Activated CD8-positive, alpha-beta T cell treated with anti-CD3 and anti-CD28 coated beads, Interleukin-2, amount 10 ng/mL, durations not matched to agents 7 days and 5 days (primary cell): ENCODE measurements at regions not wholly inside any gene's neighbourhood (a gene's known extent, or its start where the extent isn't known, plus 50 kb on each side); places are given as distances from the start of the nearest gene placed in this dataset.
A peak's percentile ranks its signal among the peaks of the same experiment; 100 is the strongest.
"Not testable (repeated sequence)": the region's sequence is repeated elsewhere in the genome, so short reads cannot be mapped to it uniquely, and the experiment has no call there.

Experiments used
- ATAC-seq: fragments of 150-1000 bp; cut with Tn5 transposase; one replicate; pipeline ENCODE4 v1.10.0; 2021; ENCODE audit warnings: moderate library complexity
- CTCF ChIA-PET: fragments of 350-600 bp; sonication (Branson Sonifier 250); formaldehyde crosslinking; loops from one replicate; lab custom pipeline; 2021; ENCODE audit warnings: antibody characterized with exemption; lab: Charles Lee
- POLR2A ChIA-PET: fragments of 350-600 bp; sonication (Branson Sonifier 250); formaldehyde crosslinking; loops from one replicate; lab custom pipeline; 2021; ENCODE audit warnings: antibody characterized with exemption; lab: Charles Lee
- DNase-seq: peaks from one replicate; pipeline ENCODE4 v3.0.0-alpha.2; 2020
- H3K27ac Mint-ChIP-seq: one replicate; pipeline ENCODE4 v1.8.0; 2021; ENCODE audit warnings: mild to moderate bottlenecking, mixed read lengths
- H3K27me3 Mint-ChIP-seq: one replicate; pipeline ENCODE4 v1.8.0; 2021; ENCODE audit warnings: low read depth, mixed read lengths
- H3K36me3 Mint-ChIP-seq: one replicate; pipeline ENCODE4 v1.8.0; 2021; ENCODE audit warnings: low read depth, mixed read lengths
- H3K4me1 Mint-ChIP-seq: one replicate; pipeline ENCODE4 v1.8.0; 2021; ENCODE audit warnings: low read depth, mixed read lengths
- H3K4me3 Mint-ChIP-seq: one replicate; pipeline ENCODE4 v1.8.0; 2021; ENCODE audit warnings: mild to moderate bottlenecking, mixed read lengths
- H3K9me3 Mint-ChIP-seq: one replicate; pipeline ENCODE4 v1.8.0; 2022; ENCODE audit warnings: mixed read lengths; ENCODE audit not compliant: insufficient read depth

DNA sequence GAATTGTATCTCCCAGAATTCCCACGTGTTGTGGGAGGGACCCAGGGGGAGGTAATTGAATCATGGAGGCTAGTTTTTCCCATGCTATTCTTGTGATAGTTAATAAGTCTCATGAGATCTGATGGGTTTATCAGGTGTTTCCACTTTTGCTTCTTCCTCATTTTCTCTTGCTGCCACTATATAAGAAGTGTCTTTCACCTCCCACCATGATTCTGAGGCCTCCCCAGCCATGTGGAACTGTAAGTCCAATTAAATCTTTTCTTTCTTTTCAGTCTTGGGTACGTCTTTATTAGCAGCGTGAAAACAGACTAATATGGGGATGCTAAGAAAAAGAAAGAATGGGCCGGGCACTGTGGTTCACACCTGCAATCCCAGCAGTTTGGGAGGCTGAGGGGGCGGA, 124.0 kb upstream of the SERBP1 start:
- ATAC-seq, H3K27me3 Mint-ChIP-seq, H3K27ac Mint-ChIP-seq, H3K4me3 Mint-ChIP-seq, H3K36me3 Mint-ChIP-seq, DNase-seq, H3K9me3 Mint-ChIP-seq, H3K4me1 Mint-ChIP-seq, POLR2A ChIA-PET: not testable (repeated sequence)
- CTCF ChIA-PET = interaction anchor here (1.3 kb wide), 1 partner anchor 206 kb away, joined by 3 read pairs; no protein-coding TSS in a partner anchor

DNA sequence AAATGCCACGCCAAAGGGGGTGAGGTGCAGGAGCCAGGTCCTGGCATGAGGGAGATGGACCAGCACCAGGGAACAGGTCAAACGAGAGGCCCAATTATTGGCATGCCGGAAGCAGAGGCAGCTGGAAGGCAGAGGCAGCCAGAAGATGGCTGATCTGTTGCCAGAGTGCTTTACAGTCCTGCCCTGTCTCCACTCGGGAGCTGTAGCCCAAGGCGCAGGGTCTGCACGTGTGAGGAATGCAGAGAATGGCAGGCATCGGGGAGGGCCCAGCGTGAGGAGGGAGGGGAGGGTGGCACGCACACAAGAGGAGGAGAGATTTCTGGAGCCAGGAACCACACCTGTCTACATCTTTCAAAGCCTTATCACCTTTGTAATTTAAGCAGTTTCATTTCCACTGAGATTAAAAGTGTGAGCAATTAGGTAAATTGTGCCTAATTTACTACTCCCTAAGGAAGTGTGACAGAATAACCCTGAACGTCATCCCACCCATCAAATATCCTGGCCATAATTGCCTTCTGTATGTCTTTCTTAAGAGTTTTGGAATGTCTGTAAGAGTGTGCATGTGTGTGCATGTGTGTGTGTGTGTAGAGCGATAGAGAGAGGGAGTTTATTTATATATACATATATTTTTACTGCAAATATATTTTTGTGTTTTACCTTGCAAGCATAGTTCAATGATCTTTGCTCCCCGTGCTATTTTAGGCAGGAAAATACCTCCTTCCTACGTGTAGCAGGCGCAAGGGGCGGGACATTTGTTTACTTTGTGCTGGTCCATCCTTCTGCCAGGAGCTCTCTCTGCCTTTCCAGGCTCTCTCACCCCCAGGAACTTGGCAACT, 125.5 kb upstream of the SERBP1 start:
- Mint-ChIP-seq H3K27ac (no peak overlapping the region), H3K9me3 (no peaks in the 10 kb centered on the region), H3K4me3 (no peak overlapping the region), H3K4me1 (peaks cover 2% of the 10 kb centered on the region), H3K36me3 (no peaks in the 10 kb centered on the region), H3K27me3 (peaks cover 4% of the 10 kb centered on the region)
- ChIA-PET POLR2A (no interaction called here), CTCF (interaction anchor here (1.3 to 10.5 kb wide), 3 partner anchors 15 to 204 kb away, joined by 3 to 177 read pairs (median 4); no protein-coding TSS in a partner anchor)
- ATAC-seq (no peak), DNase-seq (no peak)

DNA sequence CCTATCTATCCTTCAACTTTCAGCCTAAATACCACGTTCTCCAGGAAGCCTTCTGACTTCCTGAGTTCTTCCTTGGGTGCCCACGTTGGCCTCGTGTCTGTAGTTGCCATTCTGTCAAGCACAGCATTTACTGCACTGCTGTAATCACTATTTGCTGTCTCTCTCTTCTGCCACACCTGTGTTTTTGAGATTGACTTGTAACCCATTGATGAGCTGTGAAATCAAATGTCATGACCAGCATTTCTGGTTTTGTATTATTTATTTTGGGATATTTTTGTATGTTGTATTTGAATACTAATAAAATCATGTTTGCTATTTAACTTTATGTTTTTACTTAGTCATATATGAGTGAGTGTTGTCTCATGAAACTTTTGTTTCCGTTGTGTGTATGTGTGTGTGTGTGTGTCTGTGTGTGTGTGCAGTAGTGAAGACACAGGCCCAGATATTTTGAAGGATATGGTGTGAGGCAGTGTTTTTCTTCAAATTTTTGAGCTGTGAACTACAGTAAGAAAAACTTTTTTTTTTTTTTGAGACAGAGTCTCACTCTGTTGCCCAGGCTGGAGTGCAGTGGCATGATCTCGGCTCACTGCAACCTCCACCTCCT, 126.2 kb upstream of the SERBP1 start:
- no peaks in the 10 kb centered on the region for H3K36me3 Mint-ChIP-seq
- H3K4me1 Mint-ChIP-seq = peaks cover 2% of the 10 kb centered on the region
- H3K27ac Mint-ChIP-seq = no peak overlapping the region
- peaks cover 4% of the 10 kb centered on the region for H3K27me3 Mint-ChIP-seq
- no peak overlapping the region for H3K4me3 Mint-ChIP-seq
- H3K9me3 Mint-ChIP-seq = no peaks in the 10 kb centered on the region
- ATAC-seq (no peak), DNase-seq (no peak)
- ChIA-PET POLR2A (no interaction called here), CTCF (interaction anchor here (1.4 to 10.5 kb wide), 4 partner anchors 15 to 275 kb away, joined by 3 to 177 read pairs (median 6); no protein-coding TSS in a partner anchor)

DNA sequence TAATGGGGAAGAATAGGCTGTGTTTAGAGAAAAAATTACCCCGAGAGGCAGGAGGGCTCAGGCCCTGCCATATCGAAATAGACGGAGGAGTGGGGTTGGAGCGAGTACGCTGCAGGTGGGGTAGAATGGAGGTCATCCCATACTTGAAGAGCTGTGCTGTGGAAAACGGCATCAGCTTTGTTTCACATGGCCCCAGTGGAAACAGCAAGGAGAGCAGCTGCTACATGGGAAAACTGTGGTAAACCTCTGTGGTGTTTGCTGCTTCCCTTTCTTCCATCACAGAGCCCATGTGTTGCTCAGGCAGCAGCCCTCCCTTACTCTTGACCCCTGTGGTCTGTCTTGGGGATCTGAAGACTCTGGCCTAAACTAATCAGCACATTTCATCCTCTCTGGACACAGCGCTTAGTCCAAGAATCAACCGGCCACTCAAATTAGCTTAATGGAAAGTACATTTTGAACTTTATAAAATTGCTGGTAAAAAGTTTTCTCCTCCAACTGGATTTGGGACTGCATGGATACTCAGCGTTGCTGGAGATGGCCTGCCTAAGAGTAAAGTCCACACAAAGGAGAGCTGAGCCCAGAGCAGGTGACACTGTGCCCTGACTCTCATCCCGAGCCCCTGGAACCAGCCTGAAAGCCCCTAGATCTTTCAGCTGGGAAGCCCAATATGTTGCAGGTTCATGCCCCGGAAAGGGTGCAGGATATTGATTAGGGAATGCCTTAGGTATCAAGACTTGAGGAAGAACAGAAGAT, 127.1 kb upstream of the GADD45A start:
- Mint-ChIP-seq H3K4me3 (no peak overlapping the region), H3K36me3 (no peaks in the 10 kb centered on the region), H3K9me3 (no peaks in the 10 kb centered on the region), H3K27ac (no peak overlapping the region), H3K4me1 (peaks cover 2% of the 10 kb centered on the region), H3K27me3 (peaks cover 3% of the 10 kb centered on the region)
- ATAC-seq (no peak), DNase-seq (no peak)
- CTCF ChIA-PET = interaction anchor here (0.7 to 10.5 kb wide), 5 partner anchors 13 to 273 kb away, joined by 3 to 177 read pairs (median 4); no protein-coding TSS in a partner anchor
- POLR2A ChIA-PET = no interaction called here

DNA sequence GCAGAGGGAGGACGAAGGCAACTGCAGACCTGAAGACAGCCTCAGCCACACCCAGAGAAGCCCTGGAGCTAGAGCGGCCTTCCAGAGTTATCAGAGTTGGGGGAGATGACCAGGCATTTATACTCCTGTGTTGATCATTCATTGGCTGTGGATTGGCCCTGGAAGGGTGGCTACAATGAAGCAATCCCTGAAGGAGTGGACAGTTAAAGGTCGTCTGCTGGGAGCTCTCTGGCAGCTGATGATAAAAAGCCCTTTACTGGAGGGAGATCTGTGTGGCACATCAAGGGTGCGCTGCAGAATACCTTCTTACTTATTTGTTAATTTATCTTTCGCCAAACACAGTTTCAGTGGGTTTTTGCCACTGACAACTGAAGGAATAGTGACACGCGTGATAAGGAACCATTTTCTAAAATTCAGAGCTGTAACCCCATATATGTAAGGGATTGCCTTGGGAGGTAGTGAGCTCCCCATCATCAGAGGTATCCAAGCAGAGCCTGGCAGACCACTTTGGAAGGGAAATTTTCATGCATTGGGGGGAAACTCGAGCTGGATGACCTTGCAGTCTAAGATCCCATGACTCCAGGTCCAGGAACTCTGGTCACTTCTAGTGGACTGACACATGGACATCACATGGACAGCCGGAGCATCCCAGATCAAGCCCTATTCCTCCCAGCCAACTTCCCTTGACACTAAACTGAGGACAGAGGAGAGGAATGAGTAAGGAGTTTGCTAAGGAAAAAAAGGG, 126.4 kb upstream of the GADD45A start:
- Mint-ChIP-seq H3K4me1 (peaks cover 2% of the 10 kb centered on the region), H3K27me3 (peaks cover 2% of the 10 kb centered on the region), H3K27ac (no peak overlapping the region), H3K4me3 (no peak overlapping the region), H3K9me3 (no peaks in the 10 kb centered on the region), H3K36me3 (no peaks in the 10 kb centered on the region)
- POLR2A ChIA-PET = interaction anchor here (0.6 kb wide), 1 partner anchor 265 kb away, joined by 3 read pairs; no protein-coding TSS in a partner anchor
- CTCF ChIA-PET = interaction anchor here (0.7 to 10.5 kb wide), 4 partner anchors 12 to 208 kb away, joined by 3 to 177 read pairs (median 6); no protein-coding TSS in a partner anchor
- DNase-seq = no peak
- no peak for ATAC-seq

DNA sequence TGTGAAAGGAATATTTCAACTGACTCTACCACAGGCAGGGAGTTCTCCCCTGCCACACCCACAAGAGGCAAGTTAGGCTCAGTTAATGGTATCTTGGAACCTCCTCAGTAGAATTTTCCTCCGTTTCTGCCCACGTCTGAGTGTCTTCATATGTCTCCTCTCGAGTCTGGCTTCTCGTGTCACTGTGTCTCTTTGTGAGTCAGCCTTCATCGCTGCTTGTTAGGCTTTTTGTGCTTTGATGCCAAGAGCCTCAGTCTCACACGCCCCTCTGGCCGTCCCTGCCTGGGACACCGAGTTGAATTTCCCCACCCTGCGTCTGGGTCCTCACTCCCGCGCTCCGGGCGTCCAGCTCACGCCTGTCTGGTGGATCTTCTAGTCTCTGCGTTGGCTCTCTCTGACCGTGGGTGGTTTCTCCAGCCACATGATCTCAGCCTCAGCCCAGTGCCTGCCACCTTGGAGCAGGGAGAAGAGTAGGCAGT, 125.7 kb upstream of the GADD45A start:
- ChIA-PET POLR2A (interaction anchor here (0.6 kb wide), 1 partner anchor 266 kb away, joined by 3 read pairs; no protein-coding TSS in a partner anchor), CTCF (interaction anchor here (10.5 kb wide), 1 partner anchor 199 kb away, joined by 177 read pairs; no protein-coding TSS in a partner anchor)
- no peaks in the 10 kb centered on the region for H3K9me3 Mint-ChIP-seq
- no peak overlapping the region for H3K27ac Mint-ChIP-seq
- H3K4me1 Mint-ChIP-seq = peaks cover 2% of the 10 kb centered on the region
- ATAC-seq (no peak), DNase-seq (no peak)
- H3K27me3 Mint-ChIP-seq = peaks cover 2% of the 10 kb centered on the region
- H3K36me3 Mint-ChIP-seq = no peaks in the 10 kb centered on the region
- H3K4me3 Mint-ChIP-seq = no peak overlapping the region

DNA sequence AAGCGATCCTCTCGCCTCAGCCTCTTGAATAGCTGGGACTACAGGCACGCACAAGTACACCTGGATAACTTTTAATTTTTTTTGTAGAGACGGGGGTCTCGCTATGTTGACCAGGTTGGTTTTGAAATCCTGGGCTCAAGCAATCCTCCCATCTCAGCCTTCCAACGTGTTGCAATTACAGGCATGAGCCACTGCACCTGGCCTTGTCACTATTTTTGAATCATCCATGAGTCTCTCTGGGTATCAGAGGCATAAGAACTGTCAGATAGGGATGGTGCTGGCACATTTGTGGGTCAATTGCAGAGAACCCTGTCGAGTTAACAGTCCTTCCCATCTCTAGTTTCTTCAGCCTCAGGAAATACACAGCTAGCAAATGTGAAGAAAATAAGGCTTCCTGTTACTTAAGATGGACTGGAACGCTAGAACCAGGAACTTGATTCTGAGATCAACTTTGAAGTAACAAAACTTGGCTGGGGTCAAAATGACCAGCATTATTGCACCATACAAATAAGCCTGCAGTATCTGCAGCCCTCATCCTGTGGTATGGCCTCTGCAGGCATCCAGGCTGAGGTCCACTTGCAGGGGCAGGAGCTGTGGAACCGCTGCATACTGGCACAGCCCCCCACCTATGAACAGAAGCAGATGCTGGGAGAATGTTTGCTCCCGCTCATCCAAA, 124.3 kb upstream of the GADD45A start:
- Mint-ChIP-seq H3K36me3 (no peaks in the 10 kb centered on the region), H3K4me1 (peaks cover 2% of the 10 kb centered on the region), H3K9me3 (no peaks in the 10 kb centered on the region), H3K4me3 (no peak overlapping the region), H3K27ac (no peak overlapping the region), H3K27me3 (peaks cover 2% of the 10 kb centered on the region)
- POLR2A ChIA-PET = no interaction called here
- CTCF ChIA-PET = interaction anchor here (0.8 to 10.5 kb wide), 33 partner anchors 9 to 290 kb away, joined by 3 to 177 read pairs (median 6); partner anchors contain the start of gene GADD45A
- DNase-seq = no peak
- ATAC-seq = no peak

DNA sequence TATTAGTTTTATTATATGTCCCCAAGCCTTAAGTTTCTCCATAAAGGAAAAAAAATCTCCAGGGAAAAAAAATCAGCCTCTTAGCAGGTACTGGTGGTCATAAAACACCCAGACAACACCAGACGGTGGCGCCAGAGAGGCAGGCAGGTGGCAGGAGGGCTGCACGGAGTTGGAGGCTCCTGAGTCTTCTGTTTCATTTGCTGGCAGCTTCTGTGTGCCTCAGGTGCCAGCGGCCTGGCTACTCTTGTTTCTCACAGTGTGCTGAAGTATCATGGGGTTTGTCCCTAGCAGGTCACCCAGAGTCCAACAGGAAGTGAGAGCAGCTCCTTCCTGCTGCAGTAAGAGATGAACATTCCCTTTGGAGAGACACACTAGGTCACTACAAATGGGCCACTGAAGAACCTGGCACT, 123.3 kb upstream of the GADD45A start:
- DNase-seq (peak; percentile 89), ATAC-seq (peak; percentile 97)
- Mint-ChIP-seq H3K27ac (no peak overlapping the region), H3K36me3 (no peaks in the 10 kb centered on the region), H3K4me3 (no peak overlapping the region), H3K27me3 (no peaks in the 10 kb centered on the region), H3K4me1 (peaks cover 2% of the 10 kb centered on the region), H3K9me3 (no peaks in the 10 kb centered on the region)
- ChIA-PET POLR2A (no interaction called here), CTCF (interaction anchor here (0.7 to 10.5 kb wide), 38 partner anchors 10 to 1505 kb away, joined by 3 to 177 read pairs (median 5); partner anchors contain the start of gene GADD45A)

DNA sequence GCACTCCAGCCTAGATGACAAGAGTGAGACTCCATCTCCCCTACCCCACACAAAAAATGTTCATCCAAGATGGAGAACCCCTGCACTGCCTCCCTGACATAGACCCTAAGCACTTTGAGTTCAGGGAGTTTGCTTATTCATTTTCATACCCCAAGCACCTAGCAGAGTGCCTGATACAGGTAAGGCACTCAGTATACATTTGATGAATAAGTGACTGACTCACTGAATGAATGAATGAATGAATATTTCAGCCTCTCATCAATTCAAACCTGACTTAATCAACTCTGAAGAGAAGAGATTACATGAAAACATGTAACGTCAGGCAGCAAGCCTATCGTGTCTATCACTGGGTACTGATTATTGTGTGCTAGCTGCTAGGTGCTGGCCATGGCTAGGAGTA, 121.3 kb upstream of the GADD45A start:
- H3K4me3 Mint-ChIP-seq = no peak overlapping the region
- H3K27me3 Mint-ChIP-seq = no peaks in the 10 kb centered on the region
- POLR2A ChIA-PET = interaction anchor here (0.6 kb wide), 1 partner anchor 167 kb away, joined by 4 read pairs; no protein-coding TSS in a partner anchor
- H3K4me1 Mint-ChIP-seq = no peaks in the 10 kb centered on the region
- H3K27ac Mint-ChIP-seq = no peak overlapping the region
- no peak for ATAC-seq
- CTCF ChIA-PET = interaction anchor here (1.1 to 10.5 kb wide), 3 partner anchors 190 to 203 kb away, joined by 3 to 177 read pairs (median 42); no protein-coding TSS in a partner anchor
- no peaks in the 10 kb centered on the region for H3K36me3 Mint-ChIP-seq
- DNase-seq = no peak
- no peaks in the 10 kb centered on the region for H3K9me3 Mint-ChIP-seq

DNA sequence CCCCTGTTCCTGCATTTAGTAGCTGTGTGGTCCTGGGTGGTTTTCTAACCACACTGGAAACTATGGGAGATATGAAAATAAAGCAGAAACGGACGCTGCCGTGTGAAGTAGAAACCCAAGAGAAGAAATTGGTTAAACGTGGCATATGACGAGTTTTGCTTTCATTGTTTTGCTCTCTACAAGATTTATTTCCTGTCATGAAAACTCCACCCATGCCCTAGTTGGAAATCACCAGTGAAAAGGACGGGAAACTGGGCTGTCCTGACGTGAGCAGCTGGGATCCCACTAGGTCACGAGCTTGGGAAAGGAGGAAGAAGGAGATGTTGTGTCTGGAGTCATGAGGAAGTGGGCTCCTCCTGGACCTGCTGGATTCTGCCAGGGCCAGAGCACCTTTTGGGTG, 120.8 kb upstream of the GADD45A start:
- H3K4me1 Mint-ChIP-seq = no peaks in the 10 kb centered on the region
- H3K27me3 Mint-ChIP-seq = no peaks in the 10 kb centered on the region
- H3K27ac Mint-ChIP-seq = no peak overlapping the region
- H3K4me3 Mint-ChIP-seq = no peak overlapping the region
- H3K9me3 Mint-ChIP-seq = no peaks in the 10 kb centered on the region
- ChIA-PET POLR2A (no interaction called here), CTCF (interaction anchor here (10.5 kb wide), 1 partner anchor 194 kb away, joined by 177 read pairs; no protein-coding TSS in a partner anchor)
- no peak for ATAC-seq
- no peak for DNase-seq
- H3K36me3 Mint-ChIP-seq = no peaks in the 10 kb centered on the region
